Stomach (tissue), 4 donors: ENCODE measurements at regions not wholly inside any gene's neighbourhood (a gene's known extent, or its start where the extent isn't known, plus 50 kb on each side); places are given as distances from the start of the nearest gene placed in this dataset.

ENCODE experiments used
- EP300 ChIP-seq: sonication (generic); formaldehyde crosslinking; IDR thresholded peaks from one replicate; pipeline ENCODE4 v1.6.1; 2017; ENCODE audit warnings: antibody characterized with exemption
- TF ChIP-seq, protein P1 (sequence below), 7 experiments: fragments of 450-650 bp in 4 of 7; fragments of 200-600 bp in 3 of 7; sonication (generic) in 3 of 7; IDR thresholded peaks; one replicate each; pipeline ENCODE4 v1.5.1; 2016 to 2019; ENCODE audit warnings: antibody characterized with exemption in 7 of 7, control low read depth in 2 of 7, mild to moderate bottlenecking in 1 of 7

DNA sequence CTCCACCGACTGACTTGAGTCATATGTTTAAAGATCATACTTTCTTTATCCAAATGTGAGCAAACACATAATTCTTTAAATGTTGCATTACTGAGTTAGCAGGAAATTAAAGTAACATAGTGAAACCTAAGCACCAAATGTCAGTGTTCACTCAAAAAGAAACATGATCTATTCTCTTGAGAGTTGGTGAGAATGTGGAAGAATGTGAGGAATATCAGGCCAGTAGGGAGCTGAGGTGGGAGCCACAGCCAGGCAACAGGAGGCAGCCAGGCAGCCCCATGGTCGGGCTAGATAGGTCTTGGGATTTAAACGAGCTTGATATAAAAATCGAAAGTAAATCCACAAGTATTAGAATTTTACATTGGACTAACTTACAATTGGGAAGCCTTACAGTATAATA, 198.1 kb upstream of the SH3BP4 start:
- TF ChIP-seq, protein P1, sequence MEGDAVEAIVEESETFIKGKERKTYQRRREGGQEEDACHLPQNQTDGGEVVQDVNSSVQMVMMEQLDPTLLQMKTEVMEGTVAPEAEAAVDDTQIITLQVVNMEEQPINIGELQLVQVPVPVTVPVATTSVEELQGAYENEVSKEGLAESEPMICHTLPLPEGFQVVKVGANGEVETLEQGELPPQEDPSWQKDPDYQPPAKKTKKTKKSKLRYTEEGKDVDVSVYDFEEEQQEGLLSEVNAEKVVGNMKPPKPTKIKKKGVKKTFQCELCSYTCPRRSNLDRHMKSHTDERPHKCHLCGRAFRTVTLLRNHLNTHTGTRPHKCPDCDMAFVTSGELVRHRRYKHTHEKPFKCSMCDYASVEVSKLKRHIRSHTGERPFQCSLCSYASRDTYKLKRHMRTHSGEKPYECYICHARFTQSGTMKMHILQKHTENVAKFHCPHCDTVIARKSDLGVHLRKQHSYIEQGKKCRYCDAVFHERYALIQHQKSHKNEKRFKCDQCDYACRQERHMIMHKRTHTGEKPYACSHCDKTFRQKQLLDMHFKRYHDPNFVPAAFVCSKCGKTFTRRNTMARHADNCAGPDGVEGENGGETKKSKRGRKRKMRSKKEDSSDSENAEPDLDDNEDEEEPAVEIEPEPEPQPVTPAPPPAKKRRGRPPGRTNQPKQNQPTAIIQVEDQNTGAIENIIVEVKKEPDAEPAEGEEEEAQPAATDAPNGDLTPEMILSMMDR (IDR thresholded peaks at IDR 0.05): no peak
- no peak for TF ChIP-seq EP300
